IPS-NIHi7 (cell line): ENCODE measurements at regions not wholly inside any gene's neighbourhood (a gene's known extent, or its start where the extent isn't known, plus 50 kb on each side); places are given as distances from the start of the nearest gene placed in this dataset.

Experiments
- DNase-seq: peaks from one replicate; pipeline ENCODE4 v3.0.0; 2012; ENCODE audit warnings: mixed read lengths; ENCODE audit errors: extremely low spot score

GRCh38 chr3:55343486-55344357, 143.4 kb downstream of the WNT5A start:
- DNase-seq: peak; percentile 50

GRCh38 chr3:55341502-55342031, 145.5 kb downstream of the WNT5A start:
- DNase-seq: no peak

- DNase-seq: no peak
Observed at GRCh38 chr3:55339819-55340218, 147.3 kb downstream of the WNT5A start.

- DNase-seq: no peak
Observed at GRCh38 chr3:55339390-55339789, 147.7 kb downstream of the WNT5A start.

- no peak for DNase-seq
Observed at GRCh38 chr3:55337641-55338180, 149.4 kb downstream of the WNT5A start.

GRCh38 chr3:55333923-55334322, 153.2 kb downstream of the WNT5A start:
- no peak for DNase-seq

GRCh38 chr3:55333046-55333445, 154.1 kb downstream of the WNT5A start:
- DNase-seq: no peak

- no peak for DNase-seq
Observed at GRCh38 chr3:55332176-55332575, 154.9 kb downstream of the WNT5A start.

- DNase-seq: no peak
Observed at GRCh38 chr3:55331524-55331923, 155.6 kb downstream of the WNT5A start.

- DNase-seq: no peak
Observed at GRCh38 chr3:55330756-55331155, 156.3 kb downstream of the WNT5A start.

GRCh38 chr3:55330355-55330754, 156.8 kb downstream of the WNT5A start:
- peak; percentile 53 for DNase-seq

- DNase-seq: no peak
Observed at GRCh38 chr3:55329849-55330248, 157.3 kb downstream of the WNT5A start.

- DNase-seq: no peak
Observed at GRCh38 chr3:55327131-55327920, 159.8 kb downstream of the WNT5A start.

GRCh38 chr3:55322638-55323037, 164.5 kb downstream of the WNT5A start:
- no peak for DNase-seq

GRCh38 chr3:55320928-55321327, 166.2 kb downstream of the WNT5A start:
- DNase-seq: no peak

- no peak for DNase-seq
Observed at GRCh38 chr3:55315396-55315795, 171.7 kb downstream of the WNT5A start.

- DNase-seq: no peak
Observed at GRCh38 chr3:55313666-55314065, 173.4 kb downstream of the WNT5A start.

GRCh38 chr3:55309336-55309735, 177.8 kb downstream of the WNT5A start:
- no peak for DNase-seq

GRCh38 chr3:55307622-55308021, 179.5 kb downstream of the WNT5A start:
- DNase-seq: no peak

GRCh38 chr3:55305696-55306485, 181.2 kb downstream of the WNT5A start:
- no peak for DNase-seq

GRCh38 chr3:55300701-55301100, 186.4 kb downstream of the WNT5A start:
- DNase-seq: no peak

- DNase-seq: no peak
Observed at GRCh38 chr3:55297706-55298105, 189.4 kb downstream of the WNT5A start.
